Fibroblast of lung (primary cell): ENCODE measurements at regions not wholly inside any gene's neighbourhood (a gene's known extent, or its start where the extent isn't known, plus 50 kb on each side); places are given as distances from the start of the nearest gene placed in this dataset.

ENCODE experiments used
- EZH2 ChIP-seq: IDR thresholded peaks from 2 replicates; pipeline ENCODE4 v1.5.1; 2012; ENCODE audit warnings: low read length, control low read depth, mild to moderate bottlenecking; ENCODE audit errors: missing control alignments
- TF ChIP-seq, protein P1 (sequence below), 2 donors: IDR thresholded peaks in 1 of 2; conservative IDR thresholded peaks in 1 of 2; 1 replicate in 1 of 2; 2 replicates in 1 of 2; pipeline ENCODE4 v1.5.1; 2011 to 2012; ENCODE audit warnings: low read length in 2 of 2, control low read depth in 1 of 2, inconsistent platforms in 1 of 2, low read depth in 1 of 2, mild to moderate bottlenecking in 1 of 2

DNA sequence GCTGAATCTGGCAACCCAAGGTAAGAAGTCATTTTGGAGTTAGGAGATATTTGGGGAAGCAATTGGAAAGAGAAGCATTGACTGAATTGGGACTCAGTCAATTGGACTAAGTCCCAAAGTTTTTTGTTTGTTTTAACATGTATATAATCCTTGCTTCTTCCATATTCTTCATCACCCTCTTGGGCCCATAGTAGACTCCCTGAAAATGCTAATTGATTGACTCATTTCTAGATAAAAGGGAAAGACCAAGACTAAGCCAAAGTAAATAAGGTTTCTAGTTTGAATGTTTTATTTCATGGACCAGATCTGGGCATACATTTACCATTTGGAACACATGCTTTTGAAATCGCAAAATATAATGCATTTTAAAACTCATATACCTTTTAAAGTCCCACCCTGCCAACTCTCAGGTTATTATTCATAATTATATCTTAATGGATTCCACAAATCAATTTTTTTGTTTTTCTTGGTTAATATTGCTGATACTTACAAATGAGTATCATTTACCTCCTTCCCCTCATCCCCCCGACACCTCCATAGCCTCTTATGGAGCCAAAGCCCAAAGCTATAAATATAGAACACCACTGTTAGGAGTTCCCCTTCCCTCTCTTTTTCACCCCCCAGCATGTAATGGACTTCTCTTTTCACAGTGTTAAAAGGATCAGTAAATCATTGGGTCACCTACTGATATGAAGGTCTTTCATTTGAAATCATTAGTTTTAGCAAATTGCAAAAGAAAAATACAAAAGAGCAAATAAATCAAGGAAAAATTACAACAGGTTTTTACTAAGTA lies 674.0 kb upstream of the SOX9 start:
- TF ChIP-seq, protein P1, sequence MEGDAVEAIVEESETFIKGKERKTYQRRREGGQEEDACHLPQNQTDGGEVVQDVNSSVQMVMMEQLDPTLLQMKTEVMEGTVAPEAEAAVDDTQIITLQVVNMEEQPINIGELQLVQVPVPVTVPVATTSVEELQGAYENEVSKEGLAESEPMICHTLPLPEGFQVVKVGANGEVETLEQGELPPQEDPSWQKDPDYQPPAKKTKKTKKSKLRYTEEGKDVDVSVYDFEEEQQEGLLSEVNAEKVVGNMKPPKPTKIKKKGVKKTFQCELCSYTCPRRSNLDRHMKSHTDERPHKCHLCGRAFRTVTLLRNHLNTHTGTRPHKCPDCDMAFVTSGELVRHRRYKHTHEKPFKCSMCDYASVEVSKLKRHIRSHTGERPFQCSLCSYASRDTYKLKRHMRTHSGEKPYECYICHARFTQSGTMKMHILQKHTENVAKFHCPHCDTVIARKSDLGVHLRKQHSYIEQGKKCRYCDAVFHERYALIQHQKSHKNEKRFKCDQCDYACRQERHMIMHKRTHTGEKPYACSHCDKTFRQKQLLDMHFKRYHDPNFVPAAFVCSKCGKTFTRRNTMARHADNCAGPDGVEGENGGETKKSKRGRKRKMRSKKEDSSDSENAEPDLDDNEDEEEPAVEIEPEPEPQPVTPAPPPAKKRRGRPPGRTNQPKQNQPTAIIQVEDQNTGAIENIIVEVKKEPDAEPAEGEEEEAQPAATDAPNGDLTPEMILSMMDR (conservative IDR thresholded peaks at IDR 0.05 in 1 of 2, IDR thresholded peaks at IDR 0.05 in 1 of 2; ENCODE audit: low read depth in 1 of 2, low read length in 2 of 2): no peak
- no peak for TF ChIP-seq EZH2
